CD4-positive, alpha-beta T cell treated with Interleukin-15 for 1 hour (primary cell): ENCODE measurements at regions not wholly inside any gene's neighbourhood (a gene's known extent, or its start where the extent isn't known, plus 50 kb on each side); places are given as distances from the start of the nearest gene placed in this dataset.

Source experiments
- DNase-seq: peaks from one replicate; pipeline ENCODE4 v3.0.0-alpha.2; 2020

DNA sequence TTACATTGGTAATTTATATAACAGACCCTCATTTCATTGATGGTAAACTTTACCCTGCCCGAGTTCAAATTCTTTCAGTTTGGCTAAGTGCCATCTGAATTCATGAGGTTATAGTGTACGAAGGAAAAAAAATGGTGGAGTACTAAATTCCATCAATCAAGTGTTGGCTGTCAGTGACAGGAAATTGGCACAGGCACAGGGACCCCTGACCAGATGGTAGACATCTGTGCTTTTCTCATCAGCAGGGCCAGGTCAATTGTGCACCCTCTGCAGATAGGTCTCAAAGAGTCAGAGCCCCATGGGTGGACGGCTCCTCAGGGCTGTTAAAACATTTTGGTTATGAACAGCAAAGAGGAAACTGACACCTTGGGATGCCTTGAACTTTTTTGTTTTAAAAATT is 439.2 kb downstream of the SETBP1 start:
- no peak for DNase-seq

DNA sequence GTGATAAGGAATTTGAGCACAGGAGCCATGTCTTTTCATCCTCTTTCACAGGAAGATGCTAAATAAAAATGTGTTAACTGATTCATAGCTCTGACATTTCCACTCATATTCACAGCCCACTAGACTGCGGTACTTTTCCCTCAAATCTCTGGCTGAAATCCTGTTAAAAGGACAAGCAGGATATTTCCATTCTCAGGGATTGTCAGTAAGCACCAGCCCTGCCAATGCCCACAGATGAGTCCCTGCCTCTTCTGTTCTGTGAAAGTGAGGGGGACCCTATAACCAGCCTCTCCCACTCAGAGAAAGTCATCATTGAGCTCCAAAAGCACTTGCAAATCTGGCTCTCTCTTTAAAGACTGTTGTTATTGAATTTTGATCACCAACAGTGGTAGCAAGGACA is 440.5 kb downstream of the SETBP1 start:
- no peak for DNase-seq

DNA sequence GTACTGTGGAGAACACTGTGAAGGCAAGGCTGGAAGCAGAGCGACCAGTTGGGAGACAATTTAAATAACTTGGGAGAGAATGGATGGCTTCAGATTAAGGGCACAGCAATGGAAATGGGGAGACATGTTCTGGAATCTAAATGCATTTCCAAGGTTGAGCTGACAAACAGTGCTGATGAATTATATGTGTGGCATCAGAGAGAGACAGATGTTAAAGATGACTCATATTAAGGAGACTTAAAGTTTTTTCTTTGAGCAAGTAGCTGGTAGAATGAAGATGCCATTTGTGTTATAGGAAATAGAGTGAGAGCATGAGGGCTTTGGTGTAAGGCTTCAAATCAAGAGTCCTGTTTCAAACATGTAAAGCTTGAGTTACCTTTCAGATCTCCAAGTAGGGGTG is 441.8 kb downstream of the SETBP1 start:
- DNase-seq: no peak

DNA sequence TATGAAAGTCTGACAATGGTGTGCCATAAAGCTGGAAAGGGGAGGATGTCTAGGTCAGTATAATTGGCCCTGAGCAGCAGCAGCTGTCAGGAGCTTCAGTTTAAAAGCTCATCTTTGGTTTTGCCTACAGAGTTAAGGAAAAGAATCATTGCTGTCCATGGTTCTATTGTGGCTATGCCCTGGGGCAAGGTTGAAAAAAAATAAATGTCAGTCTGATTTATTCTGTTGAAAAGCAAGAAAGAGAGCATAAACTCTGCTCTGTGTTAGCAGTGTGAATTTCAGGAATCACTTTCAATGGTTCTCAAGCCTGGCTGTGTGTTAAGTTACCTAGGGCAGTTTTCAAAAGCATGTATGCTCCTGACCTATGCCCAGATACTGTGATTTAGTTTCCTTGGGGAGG is 446.7 kb downstream of the SETBP1 start:
- DNase-seq: no peak

DNA sequence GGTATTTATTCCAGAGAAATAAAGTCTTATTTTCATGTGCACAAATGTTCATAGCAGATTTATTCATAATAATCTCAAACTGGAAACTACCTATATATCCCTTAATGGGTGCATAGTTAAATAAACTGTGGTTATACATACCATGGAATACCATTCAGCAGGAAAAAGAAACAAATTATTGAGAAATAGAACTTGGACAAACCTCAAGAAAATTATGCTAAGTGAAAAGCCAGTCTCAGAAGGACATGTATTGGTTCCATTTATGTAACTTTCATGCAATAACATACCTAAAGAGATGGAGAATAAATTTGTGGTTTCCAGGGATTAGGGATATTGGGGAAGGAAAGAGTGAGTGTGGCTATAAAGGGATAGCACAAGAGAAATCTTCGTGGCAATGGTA is 452.6 kb downstream of the SETBP1 start:
- no peak for DNase-seq

DNA sequence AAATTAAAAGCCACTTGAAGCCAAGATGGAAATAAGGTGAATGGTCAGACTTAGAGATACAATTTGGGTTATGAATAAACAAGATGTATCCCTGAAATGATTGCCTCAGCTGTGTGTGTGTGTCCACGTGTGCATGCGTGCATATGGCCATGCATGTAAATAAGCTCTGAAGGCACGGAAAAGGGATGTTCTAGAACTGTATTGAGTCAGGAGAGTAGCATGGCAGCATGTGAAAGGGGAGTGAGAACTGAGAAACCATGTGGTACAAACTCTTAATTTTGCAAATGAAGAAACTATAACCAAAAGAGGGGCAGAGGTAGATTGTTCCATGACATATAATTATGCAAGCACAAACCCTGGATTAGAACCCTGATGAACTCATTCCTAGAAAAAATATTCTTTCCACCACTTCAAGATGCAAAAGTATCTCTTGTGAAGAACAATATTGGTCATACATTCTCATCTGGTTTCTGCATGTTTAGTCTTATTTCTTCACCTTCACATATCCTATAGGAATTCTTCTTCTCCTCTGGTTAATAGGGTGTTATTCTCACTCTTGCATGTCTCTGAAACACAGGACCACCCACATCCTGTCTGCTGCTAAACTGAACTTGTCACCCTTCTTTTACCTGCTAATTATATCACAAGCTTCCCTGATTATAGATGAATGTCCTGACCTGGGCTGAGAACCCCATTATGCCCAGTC is 455.8 kb downstream of the SETBP1 start:
- DNase-seq: no peak

DNA sequence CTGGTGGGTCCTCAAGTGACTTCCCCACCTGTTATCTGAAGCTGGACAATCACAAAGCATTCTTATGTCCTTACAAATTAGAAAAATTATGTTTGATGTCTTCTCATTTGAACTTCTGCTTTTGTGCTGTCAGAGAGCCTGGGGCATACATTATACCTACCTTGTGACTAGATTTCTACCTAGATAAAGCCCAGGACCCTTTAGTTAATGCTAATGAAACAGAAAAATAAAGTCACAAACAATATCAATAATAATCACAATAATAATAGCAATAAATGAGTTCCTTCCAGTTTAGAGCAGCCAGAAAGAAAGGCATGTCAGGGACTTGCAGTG is 456.4 kb downstream of the SETBP1 start:
- DNase-seq: no peak

DNA sequence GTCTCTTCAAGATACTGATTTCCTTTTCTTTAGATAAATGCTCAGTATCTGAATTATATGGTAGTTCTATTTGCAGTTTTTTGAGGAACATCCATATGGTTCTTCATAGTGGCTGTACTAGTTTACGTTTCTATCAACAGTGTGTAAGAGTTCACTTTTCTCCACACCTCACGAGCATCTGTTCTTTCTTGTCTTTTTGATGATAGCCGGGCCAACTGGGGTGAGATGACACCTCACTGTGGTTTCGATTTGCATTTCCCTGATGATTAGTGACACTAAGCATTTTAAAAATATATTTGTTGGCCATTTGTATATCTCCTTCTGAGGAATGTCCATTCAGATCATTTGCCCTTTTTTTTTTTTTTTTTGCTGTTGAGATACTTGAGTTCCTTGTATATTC is 458.8 kb downstream of the SETBP1 start:
- no peak for DNase-seq

DNA sequence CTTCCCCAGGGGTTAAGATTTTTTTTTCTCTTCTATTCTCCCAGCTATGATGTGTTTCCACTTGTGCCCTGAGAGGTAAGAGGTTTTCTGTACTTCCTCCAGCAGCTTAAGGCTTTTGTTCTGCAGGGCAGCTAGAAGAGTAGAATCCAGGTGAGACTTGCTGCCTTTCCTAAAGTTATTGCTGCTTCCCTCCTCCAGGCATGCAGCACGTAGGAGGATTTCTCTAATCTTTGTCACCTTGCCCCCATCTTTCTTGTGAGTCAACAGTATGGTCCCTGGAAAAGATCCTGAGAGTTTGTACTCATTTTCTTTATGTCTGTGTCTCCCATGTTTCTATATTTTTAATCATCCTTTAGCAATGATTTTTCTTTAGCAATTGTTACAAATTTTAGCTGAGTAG is 462.2 kb downstream of the SETBP1 start:
- DNase-seq: no peak

DNA sequence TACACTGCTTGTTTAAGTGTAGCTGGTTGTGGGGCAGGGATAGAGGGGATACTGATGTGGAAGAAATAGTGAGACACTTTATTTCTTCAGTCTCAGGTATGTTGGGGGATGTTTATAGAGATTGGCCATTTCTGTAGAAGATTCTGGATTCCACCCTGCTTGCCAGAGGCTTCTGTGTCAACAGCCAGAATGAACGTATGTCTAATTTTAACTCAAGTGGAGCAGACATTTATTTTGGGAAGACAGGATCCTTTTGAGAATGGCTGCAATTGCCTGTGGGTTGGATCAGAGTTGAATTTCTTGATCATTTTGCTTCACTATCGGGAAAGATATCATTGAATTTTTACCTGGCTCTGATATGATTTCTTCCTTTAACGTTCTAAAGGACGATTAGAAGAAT is 465.6 kb upstream of the SLC14A2 start:
- no peak for DNase-seq

DNA sequence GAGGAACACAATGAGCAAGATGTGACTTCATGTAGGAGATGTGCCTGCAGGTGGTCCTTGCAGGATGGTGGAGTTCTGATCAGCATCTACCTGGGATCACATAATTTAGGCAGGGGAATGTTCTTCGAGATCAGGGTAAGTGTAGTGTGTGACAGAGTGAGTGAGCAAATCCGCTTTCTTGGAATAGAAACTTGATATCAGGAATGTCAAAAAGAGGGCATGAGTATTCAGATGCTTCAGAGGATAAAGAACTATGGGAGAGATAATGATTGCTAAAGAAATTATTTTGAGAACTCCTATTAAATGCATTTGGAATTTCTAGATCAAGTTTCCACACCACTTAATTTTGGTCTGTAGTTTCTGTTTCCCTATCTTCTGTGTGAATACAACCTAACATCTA is 463.6 kb upstream of the SLC14A2 start:
- no peak for DNase-seq

DNA sequence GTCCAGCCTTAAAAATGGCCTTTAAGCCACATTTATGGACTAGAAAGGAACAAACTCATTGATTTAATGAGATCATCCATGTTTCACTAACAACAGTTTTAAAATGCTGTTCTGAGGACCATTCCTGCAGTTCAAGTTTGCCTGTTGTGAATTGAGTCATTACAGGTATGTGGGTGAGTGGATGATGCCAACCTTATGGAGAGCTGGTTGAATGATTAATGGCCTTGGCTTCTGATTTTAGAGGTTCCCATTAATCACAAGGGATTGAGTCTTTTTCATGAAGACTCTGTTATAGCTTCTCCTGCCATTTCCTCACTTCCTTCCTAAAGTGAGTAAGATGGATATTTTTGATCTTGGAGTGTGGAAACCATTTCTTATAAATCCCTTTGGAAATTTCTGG is 459.8 kb upstream of the SLC14A2 start:
- DNase-seq: no peak

DNA sequence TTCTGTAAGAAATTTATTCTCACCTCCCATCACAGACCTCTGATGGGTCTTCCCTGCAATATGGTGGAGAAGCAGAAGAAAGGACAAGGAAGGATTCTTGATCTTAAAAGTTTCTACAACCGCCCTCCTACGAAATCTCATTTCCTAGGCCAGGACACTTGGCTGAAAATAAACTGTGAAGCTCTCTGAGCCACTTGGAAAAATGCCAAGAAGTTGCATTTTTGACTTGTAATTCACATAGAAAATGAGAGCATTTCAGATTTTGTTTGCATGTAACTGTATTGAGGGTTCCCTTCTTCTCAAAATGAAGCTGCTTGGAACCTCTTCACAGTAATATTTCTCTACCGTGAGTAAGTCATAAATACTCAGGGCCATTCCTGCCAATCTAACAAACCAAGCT is 458.3 kb upstream of the SLC14A2 start:
- no peak for DNase-seq

DNA sequence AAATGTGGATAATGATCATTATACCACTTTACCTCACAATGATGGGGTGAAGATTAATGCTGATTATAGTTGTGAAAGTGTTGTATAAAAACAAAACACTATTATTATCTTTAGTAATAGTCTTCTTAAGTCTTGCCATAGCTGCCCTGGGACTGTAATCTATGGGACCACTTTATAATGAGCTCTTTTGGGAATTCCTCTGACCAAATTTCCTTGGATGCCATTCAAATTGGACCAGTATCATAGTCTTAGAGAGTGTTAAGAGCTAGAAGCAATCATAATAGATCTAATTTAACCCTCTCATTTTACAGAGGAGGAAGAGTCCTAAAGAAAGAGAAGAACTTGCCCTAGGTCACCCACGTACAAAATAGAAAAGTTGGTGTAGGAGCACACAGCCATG is 457.7 kb upstream of the SLC14A2 start:
- no peak for DNase-seq

DNA sequence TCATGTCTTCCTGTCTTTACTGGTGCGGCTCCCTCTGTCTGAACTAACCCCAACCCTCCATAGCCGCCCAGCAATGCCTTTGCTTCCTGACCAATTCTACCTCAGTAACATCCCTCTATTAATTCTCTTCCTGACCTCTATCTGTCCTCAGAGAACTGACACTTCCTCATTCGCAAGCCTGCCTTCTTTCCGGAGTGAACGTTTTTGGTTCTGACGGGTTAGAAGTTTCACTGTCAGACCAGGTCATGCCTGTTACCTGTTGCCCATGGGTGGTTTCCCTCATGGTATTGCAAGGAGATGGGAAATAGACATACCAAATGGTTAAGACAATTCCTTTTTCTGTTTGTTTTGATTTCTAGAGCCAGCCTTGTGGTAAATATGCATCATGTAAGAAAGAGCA is 453.4 kb upstream of the SLC14A2 start:
- DNase-seq: no peak

DNA sequence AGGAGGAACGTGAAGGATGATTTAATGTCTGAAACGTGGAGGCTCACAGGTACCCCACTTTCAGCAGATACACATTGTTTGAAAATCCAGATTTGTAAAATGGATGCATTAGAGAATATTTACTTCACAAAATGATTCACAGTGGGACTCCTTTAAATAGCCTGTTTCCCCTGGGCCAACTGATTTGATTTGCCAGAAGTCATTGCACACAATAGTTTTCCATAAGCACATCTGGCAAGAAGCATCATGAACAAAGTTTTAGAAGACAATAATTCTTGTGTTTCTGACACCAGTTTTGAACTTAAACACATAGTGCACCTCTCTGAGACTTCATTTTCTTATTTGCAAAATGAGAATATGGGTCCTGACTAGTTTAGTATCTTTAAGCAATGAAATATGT is 451.4 kb upstream of the SLC14A2 start:
- DNase-seq: no peak

DNA sequence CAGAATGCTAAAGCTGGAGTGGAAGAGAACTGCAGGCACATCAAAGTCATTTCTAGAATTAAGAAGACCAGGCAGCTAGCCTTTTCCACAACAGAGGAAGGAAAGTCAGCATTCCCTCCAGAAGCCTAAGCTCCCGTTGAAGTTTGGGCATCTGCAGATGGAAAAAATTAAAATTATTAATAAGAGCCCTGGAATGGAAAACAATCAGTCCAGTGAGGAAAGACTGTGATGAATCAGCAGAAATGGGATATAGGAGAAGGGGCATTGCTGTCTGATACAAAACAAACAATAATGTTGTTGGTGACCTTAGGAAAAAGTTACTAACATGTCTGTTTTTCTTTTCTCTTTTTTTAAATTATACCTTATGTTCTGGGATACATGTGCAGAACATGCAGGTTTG is 450.7 kb upstream of the SLC14A2 start:
- DNase-seq: no peak

DNA sequence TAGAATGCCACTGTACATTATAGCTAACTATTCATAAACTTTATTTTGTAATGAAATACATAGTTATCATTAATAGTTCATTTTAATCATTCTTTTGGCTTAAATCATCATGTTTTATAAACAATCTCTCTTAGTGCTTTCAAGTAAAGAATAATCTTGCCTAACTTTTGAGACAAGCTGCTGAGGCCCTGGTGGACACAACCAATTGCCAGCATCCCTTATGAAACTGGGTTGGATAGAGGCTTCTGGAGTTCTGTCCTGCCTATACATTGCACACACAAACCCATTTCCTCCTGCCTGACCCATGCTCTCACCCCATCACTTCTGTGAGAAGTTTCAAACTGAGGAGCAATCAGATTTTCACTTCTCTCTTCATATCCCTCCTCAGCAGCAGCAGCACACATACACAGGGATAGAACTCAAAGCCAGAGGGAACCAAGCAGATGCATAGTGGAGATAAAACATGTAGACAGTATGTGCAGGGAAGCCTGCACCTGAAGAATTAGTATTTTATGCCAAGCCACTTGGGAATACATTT is 450.0 kb upstream of the SLC14A2 start:
- no peak for DNase-seq

DNA sequence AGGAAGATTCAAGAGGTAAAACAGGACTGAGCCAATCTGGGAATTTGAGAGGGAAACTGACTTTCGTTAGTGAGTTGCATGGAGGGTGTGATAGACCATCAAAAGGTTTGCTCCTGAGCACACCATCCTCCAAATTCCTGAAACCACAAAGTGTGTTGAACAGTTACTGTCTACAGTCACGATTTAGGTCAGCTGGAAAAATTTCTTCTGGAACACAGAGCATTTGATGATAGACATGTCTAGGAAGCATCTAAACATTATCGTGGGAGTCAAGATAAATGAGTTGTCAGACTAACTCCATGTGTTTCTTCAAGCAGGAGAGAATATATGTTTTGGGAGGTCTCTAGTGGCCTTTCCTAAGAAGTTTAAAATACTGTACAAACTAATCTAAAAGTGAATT is 449.4 kb upstream of the SLC14A2 start:
- DNase-seq: no peak

DNA sequence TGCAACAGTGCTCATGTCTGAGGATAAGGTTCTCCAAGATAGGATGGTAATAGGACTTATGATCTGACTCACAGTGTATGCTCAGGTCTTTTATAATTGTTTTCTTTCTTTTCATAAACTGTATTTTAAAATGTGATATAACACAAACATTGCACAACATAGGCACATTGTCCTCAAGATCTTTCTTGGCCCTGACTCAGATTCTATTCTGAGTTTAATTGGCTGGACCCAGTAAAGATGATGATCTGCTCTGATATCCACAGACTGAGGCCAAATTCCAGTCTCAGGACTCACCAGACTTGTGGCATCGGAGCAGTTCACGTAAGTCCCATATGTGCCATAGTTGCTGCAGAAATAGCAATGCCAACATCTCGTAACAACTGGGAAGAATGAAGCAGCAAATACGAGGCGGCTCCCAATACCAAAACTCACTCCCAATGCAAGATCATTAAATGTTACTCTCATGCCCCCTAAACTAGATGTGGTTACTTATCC is 448.9 kb upstream of the SLC14A2 start:
- DNase-seq: no peak

DNA sequence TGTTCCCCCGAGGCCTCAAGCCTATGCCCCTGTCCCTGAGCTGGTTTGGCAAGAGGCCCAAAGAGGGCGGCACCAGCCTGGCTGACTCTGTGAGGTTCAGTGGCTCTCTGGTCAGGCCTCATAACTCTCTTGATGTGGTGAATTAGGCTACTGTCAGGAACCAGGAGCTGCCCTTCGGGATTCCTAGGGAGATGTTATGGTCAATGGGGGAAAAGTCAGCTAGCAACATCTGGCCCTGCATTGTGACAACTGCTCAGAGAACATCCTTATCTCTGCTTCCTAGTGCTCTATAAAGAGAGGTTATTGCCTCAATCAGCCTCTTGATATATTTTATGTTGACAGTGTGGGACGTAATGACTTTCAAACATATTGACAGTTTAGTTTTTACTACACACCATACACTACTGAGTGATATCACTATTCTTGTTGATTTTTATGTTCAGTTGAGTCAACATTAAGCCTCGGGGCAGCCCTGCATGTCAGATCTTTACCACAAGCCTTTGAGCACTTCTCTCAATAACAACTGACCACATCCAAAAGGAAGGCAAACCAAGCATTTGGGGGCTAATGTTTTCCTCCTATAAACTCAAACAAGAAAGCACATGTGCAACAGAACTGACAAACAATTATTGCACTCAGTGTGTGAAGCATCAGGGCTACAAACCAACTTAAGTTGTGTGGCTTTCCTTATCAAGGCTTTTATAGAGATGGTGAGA is 448.3 kb upstream of the SLC14A2 start:
- DNase-seq: no peak

DNA sequence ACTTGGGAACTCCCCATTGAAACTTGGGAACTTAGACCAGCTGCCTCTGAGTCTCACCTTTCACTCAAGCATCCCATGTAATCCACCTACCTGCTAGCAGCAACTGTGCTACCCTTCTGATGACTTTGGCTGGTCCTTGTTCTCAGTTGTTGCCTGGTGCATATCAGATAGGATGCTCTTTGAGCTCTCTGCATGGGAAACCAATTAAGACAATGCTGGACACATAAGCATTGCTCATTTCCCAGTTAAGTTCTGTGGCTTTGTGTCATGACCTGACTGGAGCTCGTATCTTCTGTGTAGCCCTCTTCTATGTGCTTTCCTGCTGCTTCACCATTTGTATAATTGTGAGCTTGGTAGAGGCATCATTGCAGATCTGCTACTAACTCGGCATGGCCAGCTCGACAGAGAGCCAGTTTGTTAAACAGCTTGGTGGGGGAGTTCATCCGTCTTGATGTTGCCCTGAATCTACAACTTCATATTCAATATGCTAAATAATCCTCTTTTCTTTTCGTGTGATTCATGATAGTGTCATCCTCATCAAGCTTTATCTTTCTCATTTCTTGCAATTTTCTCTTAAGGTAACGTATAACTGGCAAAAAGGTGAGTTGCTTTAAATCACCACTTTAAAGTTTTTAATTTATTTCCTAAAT is 447.5 kb upstream of the SLC14A2 start:
- DNase-seq: no peak

DNA sequence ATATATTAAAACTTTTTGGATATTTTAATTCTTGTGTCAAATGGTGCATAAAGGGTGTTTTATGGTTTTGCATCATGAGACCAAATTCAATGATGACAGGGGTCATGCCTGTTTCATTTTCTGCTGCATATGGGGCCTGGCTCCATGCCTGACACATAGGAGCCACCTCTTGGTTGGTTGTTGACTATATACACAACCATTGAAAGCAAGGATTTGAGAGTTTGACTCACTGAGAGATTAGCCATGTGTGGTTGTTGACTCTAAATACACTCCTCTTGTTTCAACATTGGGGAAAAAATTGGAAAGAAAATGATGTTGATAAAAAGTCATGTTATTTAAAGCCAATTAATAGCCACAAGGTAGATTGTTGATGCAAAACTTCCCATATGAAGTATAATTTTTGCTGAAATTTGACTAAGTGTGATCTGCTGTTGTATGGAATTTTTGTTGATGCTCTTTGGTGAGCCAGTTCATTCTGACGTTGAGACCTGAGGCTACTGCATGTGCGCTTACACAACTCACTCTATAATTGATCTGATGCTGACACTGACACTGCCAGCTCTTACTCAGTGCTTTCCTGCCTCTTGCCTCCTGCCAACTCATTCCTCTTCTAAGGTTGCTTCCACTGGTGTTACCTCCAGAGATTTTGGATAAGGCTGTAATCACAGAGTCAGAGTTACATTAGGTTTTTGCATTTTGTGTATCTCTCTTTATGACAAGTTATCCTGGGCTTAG is 446.2 kb upstream of the SLC14A2 start:
- no peak for DNase-seq
